ENCODE measurements at regions not wholly inside any gene's neighbourhood (a gene's known extent, or its start where the extent isn't known, plus 50 kb on each side); places are given as distances from the start of the nearest gene placed in this dataset.
"Not testable (repeated sequence)": the region's sequence is repeated elsewhere in the genome, so short reads cannot be mapped to it uniquely, and the experiment has no call there.

GRCh38 chr7:83276250-83276649 lies 113.6 kb upstream of the PCLO start:
- WGBS, 2 donors, result 81 to 94% methylated on average over 1 of the region's 1 CpG

GRCh38 chr7:83273699-83274098 lies 111.0 kb upstream of the PCLO start:
- DNase-seq (ENCODE audit: low spot score in 2 of 2), result no peak
- H3K4me3 ChIP-seq (ENCODE audit: low read depth, poor library complexity, severe bottlenecking), result no peak overlapping the region
- intact Hi-C loops (cut with DNase I; ENCODE audit: low total_unique reads), result loop anchor here (5.0 kb wide), 1 partner anchor 736 kb away; no protein-coding TSS in a partner anchor
- TF ChIP-seq CTCF (IDR thresholded peaks at IDR 0.05) (no peak), POLR2A (IDR thresholded peaks at IDR 0.05) (no peak)

More at GRCh38 chr7:83276250-83276649, 113.6 kb upstream of the PCLO start:
- H3K4me3 ChIP-seq (ENCODE audit: low read depth, poor library complexity, severe bottlenecking), result no peak overlapping the region
- no peak for DNase-seq (ENCODE audit: low spot score in 2 of 2)
- TF ChIP-seq CTCF (IDR thresholded peaks at IDR 0.05) (no peak), POLR2A (IDR thresholded peaks at IDR 0.05) (no peak)
- intact Hi-C loops (cut with DNase I; ENCODE audit: low total_unique reads), result no loop called here

GRCh38 chr7:83271212-83272099 lies 108.8 kb upstream of the PCLO start:
- DNase-seq (ENCODE audit: low spot score in 2 of 2), result no peak
- 78 to 79% methylated on average over 5 of the region's 5 CpGs for WGBS, 2 donors

GRCh38 chr7:83270407-83270806 lies 107.7 kb upstream of the PCLO start:
- DNase-seq (ENCODE audit: low spot score in 2 of 2), result no peak
- intact Hi-C loops (cut with DNase I; ENCODE audit: low total_unique reads), result loop anchor here (5.0 kb wide), 1 partner anchor 733 kb away; no protein-coding TSS in a partner anchor
- H3K4me3 ChIP-seq (ENCODE audit: low read depth, poor library complexity, severe bottlenecking), result no peak overlapping the region
- WGBS, 2 donors, result 73 to 77% methylated on average over 3 of the region's 3 CpGs
- no peak for TF ChIP-seq POLR2A (IDR thresholded peaks at IDR 0.05)
- no peak for TF ChIP-seq CTCF (IDR thresholded peaks at IDR 0.05)

More at GRCh38 chr7:83271212-83272099, 108.8 kb upstream of the PCLO start:
- H3K4me3 ChIP-seq (ENCODE audit: low read depth, poor library complexity, severe bottlenecking), result no peak overlapping the region
- intact Hi-C loops (cut with DNase I; ENCODE audit: low total_unique reads), result loop anchor here (5.0 kb wide), 1 partner anchor 734 kb away; no protein-coding TSS in a partner anchor
- no peak for TF ChIP-seq POLR2A (IDR thresholded peaks at IDR 0.05)
- no peak for TF ChIP-seq CTCF (IDR thresholded peaks at IDR 0.05)

GRCh38 chr7:83267141-83267631 lies 104.5 kb upstream of the PCLO start:
- WGBS, 2 donors, result 31 to 35% methylated on average over 2 of the region's 2 CpGs
- no peak for DNase-seq (ENCODE audit: low spot score in 2 of 2)
- H3K4me3 ChIP-seq (ENCODE audit: low read depth, poor library complexity, severe bottlenecking), result no peak overlapping the region
- TF ChIP-seq POLR2A (IDR thresholded peaks at IDR 0.05), result no peak
- no peak for TF ChIP-seq CTCF (IDR thresholded peaks at IDR 0.05)
- intact Hi-C loops (cut with DNase I; ENCODE audit: low total_unique reads), result no loop called here

GRCh38 chr7:83263442-83264034 lies 100.9 kb upstream of the PCLO start:
- 77 to 79% methylated on average over 10 of the region's 10 CpGs for WGBS, 2 donors
- DNase-seq (ENCODE audit: low spot score in 2 of 2); H3K4me3 ChIP-seq (ENCODE audit: low read depth, poor library complexity, severe bottlenecking); intact Hi-C loops (cut with DNase I; ENCODE audit: low total_unique reads): not testable (repeated sequence)

Data from lower leg skin (tissue), 4 donors.